Activated CD8-positive, alpha-beta memory T cell treated with anti-CD3 and anti-CD28 coated beads, Interleukin-2, amount 50 U/mL, for 24 hours (primary cell): ENCODE measurements at regions not wholly inside any gene's neighbourhood (a gene's known extent, or its start where the extent isn't known, plus 50 kb on each side); places are given as distances from the start of the nearest gene placed in this dataset.
"Not testable (repeated sequence)": the region's sequence is repeated elsewhere in the genome, so short reads cannot be mapped to it uniquely, and the experiment has no call there.

ENCODE experiments used
- DNase-seq: peaks from one replicate; pipeline ENCODE4 v3.0.0-alpha.2; 2020; ENCODE audit errors: extremely low read depth

- DNase-seq = no peak
Observed at GRCh38 chr1:213680677-213681325, 307.0 kb upstream of the PROX1 start.

GRCh38 chr1:213681788-213682340 lies 305.9 kb upstream of the PROX1 start:
- no peak for DNase-seq

- no peak for DNase-seq
Observed at GRCh38 chr1:213683529-213683928, 304.2 kb upstream of the PROX1 start.

- no peak for DNase-seq
Observed at GRCh38 chr1:213684454-213684853, 303.3 kb upstream of the PROX1 start.

GRCh38 chr1:213685992-213686582 lies 301.7 kb upstream of the PROX1 start:
- DNase-seq = no peak

DNA sequence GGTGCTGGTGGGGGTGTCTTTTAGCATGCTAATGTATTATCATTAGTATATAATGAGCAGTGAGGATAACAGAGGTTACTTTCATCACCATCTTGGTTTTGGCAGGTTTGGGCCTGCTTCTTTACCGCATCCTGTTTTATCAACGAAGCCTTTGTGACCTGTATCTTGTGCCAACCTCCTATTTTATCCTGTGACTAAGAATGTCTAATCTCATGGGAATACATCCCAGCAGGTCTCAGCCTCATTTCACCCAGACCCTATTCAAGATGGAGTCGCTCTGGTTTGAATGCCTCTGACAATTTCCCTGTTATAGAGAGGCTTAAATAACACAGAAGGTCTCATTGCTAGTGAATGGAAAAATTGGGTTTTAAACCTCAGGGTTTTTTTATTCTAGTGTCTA lies 300.8 kb upstream of the PROX1 start:
- DNase-seq = no peak

DNA sequence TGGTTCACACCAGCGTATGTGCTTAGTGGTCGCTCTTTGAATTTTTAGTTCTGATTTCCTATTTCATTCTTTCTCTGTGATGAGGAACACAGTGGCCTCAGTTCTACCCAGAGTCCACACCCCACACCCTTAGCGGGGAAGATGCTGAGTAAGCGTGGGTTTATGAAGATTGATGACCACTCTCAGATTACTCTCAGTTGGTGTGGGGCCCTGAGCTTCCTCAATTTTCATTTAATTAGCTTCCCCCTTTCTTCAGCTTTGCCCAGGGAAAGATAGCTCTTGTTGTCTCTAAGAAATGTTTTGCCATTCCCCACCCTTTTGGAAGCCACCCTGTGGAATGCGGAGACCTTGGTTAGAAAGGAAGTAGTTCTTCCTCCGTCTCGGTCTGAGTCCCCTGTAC lies 299.9 kb upstream of the PROX1 start:
- no peak for DNase-seq

DNA sequence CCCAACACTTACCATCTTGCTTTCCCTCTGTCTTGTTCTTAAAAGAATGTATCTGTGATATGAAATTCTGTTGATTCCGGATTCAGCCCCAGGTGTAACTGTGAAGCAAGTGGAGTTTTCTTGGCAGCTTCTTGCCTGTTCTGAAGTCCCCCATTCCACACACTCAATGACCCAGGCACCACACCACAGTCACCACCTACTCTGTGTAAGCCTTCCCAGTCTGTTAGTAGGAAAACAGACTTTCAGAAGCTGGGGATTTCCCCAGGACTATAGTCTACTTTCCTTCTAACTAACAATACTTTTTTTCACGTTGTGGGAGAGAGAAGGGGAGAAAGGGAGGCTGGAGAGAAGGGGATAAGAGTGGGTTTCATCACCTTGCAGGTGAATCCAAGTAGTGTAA lies 299.1 kb upstream of the PROX1 start:
- DNase-seq = no peak

GRCh38 chr1:213689260-213689659 lies 298.5 kb upstream of the PROX1 start:
- no peak for DNase-seq

DNA sequence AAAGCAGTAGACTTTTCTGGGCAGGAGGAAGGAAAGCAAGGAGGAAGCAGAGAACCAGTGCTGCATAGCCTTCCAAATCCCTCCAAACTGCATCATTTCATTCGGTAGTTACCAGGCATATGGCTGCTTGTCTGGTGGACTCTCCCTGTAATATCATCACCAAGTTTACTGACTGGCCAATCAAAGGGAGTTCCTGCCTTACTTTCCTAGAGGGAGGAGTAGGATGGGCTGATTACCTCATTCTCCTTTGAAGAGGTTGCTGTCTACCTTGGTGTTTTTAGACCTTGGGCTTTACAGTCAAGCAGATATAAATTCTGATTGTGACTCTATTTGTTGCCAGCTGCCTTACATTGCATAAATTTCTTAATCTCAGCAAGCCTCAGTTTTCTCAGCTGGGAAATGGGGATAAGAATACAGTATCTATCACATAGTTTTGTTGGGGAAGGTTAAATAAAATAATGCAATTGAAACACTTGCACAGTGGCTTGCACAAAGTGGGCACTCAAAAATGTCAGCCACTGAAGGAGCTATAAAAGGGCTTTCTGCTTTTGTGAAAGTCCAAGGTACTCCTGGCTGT lies 297.3 kb upstream of the PROX1 start:
- no peak for DNase-seq

DNA sequence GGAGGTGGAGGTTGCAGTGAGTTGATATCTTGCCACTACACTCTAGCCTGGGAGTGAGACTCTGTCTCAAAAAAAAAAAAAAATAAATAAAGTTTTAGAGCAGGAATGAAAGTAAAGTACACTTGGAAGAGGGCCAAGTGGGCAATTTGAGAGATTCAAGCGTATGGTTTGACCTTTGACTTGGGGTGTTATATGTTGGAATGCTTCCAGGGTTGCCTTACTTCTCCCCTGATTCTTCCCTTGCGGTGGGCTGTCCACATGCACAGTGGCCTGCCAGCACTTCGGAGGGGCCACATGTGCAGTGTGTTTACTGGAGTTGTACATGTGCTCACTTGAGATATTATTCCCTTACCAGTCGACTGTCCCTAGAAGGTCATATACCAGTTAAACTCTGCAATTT lies 295.5 kb upstream of the PROX1 start:
- no peak for DNase-seq

GRCh38 chr1:213693864-213694263 lies 293.9 kb upstream of the PROX1 start:
- no peak for DNase-seq

GRCh38 chr1:213697192-213697802 lies 290.5 kb upstream of the PROX1 start:
- DNase-seq = no peak

DNA sequence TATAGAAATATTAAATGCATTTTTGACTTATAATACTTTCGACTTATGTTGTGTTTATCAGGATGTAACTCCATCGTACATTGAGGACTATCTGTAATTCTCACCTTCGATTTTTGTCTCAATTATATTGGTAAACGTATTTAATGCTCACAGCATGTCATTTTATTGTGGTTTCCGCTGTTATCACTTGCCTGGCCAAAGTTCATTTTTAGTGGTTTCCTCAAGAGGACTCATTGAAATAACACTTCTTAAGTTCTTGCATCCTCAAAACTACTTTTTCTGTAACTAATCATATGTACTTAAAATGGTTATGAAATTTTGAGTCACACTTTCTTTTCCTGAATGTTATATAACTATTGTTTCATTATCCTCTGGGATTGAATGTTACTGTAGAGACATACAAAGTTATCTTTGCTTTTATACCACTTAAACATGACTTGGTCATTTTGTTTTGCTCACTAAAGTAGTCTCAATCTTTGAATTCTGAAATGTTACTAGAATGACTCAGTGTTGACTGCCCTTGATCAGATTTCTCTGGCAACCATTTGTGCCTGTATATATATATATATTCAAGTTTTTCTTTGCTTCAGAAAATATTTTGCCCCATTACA lies 289.6 kb upstream of the PROX1 start:
- DNase-seq = no peak

- no peak for DNase-seq
Observed at GRCh38 chr1:213702703-213703102, 285.1 kb upstream of the PROX1 start.

GRCh38 chr1:213704941-213705340 lies 282.8 kb upstream of the PROX1 start:
- DNase-seq = no peak

GRCh38 chr1:213711833-213712490 lies 275.8 kb upstream of the PROX1 start:
- DNase-seq = not testable (repeated sequence)

GRCh38 chr1:213714645-213715044 lies 273.1 kb upstream of the PROX1 start:
- no peak for DNase-seq

- DNase-seq = no peak
Observed at GRCh38 chr1:213715182-213715581, 272.6 kb upstream of the PROX1 start.

DNA sequence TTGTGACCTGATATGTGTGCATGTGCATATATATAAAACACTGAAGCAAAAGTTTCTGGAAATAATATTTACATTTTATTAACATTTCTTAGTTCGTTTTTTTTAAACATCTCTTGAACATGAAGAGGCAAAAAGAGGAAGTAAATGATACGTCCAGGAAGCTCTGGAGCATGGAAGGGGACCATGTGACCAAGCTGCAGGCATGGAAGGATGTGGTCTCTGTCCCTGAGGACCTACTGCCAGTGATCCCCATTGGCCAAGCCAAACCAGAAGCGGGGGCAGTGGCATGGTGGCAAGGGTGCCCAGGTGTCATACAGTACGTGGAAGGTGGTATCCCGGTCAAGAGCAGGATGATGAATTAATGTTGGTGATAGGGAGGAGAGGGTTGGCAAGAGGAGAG lies 268.3 kb upstream of the PROX1 start:
- DNase-seq = no peak

- no peak for DNase-seq
Observed at GRCh38 chr1:213720032-213720431, 267.7 kb upstream of the PROX1 start.

DNA sequence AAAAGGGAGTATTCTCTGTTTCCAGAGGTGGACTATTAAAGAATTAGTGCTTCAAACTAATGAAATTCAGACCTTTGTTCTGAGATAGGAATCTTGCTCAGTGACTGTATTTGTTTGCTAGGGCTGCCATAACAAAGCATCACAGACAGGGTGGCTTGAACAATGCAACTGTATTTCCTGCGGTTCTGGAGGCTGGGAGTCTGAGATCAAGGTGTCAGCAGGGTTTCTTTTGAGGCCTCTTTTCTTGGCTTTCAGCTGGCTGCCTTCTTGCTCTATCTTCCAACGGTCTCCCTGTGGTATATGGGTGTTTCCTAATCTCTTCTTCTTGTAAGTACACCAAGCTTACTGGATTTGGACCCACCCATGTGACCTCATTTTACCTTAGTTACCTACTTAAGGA lies 264.6 kb upstream of the PROX1 start:
- DNase-seq = no peak
